ENCODE measurements at regions not wholly inside any gene's neighbourhood (a gene's known extent, or its start where the extent isn't known, plus 50 kb on each side); places are given as distances from the start of the nearest gene placed in this dataset.

DNA sequence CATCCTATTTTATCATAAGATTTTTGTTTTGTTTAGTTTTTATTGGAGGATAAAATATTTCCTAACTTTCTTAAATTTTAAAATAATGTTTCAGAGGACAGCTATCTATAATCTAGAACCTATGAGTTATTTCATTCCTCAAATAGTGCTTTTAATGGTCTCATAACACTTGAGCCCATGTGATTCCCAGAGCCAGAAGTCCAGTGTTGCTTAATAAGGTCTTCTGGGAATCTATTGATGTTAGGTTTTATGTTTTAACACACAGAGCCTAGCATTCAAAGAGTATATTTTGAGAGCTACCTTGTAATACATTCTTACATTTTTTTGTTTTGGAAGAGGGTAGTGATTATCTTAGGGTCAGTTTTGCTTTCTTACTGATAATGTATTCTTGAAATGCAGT, 200.2 kb downstream of the CENPW start:
- TF ChIP-seq, protein P1, sequence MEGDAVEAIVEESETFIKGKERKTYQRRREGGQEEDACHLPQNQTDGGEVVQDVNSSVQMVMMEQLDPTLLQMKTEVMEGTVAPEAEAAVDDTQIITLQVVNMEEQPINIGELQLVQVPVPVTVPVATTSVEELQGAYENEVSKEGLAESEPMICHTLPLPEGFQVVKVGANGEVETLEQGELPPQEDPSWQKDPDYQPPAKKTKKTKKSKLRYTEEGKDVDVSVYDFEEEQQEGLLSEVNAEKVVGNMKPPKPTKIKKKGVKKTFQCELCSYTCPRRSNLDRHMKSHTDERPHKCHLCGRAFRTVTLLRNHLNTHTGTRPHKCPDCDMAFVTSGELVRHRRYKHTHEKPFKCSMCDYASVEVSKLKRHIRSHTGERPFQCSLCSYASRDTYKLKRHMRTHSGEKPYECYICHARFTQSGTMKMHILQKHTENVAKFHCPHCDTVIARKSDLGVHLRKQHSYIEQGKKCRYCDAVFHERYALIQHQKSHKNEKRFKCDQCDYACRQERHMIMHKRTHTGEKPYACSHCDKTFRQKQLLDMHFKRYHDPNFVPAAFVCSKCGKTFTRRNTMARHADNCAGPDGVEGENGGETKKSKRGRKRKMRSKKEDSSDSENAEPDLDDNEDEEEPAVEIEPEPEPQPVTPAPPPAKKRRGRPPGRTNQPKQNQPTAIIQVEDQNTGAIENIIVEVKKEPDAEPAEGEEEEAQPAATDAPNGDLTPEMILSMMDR (conservative IDR thresholded peaks at IDR 0.05; ENCODE audit: low read length): no peak
- TF ChIP-seq EZH2phosphoT487 (IDR thresholded peaks at IDR 0.05; ENCODE audit: borderline replicate concordance): no peak
